AG04450 (cell line): ENCODE measurements at regions not wholly inside any gene's neighbourhood (a gene's known extent, or its start where the extent isn't known, plus 50 kb on each side); places are given as distances from the start of the nearest gene placed in this dataset.

Source experiments
- CTCF ChIA-PET: fragments of 300-600, 350-600 bp; formaldehyde crosslinking; extraction: SDS; loops from one replicate; lab custom pipeline; 2022; ENCODE audit warnings: antibody characterized with exemption, inconsistent platforms; lab: Charles Lee
- POLR2A ChIA-PET: fragments of 350-600 bp; formaldehyde crosslinking; extraction: SDS; loops from one replicate; lab custom pipeline; 2021; ENCODE audit warnings: antibody characterized with exemption, inconsistent platforms; lab: Yijun Ruan, JAX
- DNase-seq: peaks from one replicate; pipeline ENCODE4 v3.0.0-alpha.2; 2011; ENCODE audit warnings: low read depth, low spot score
- H3K27ac ChIP-seq: one replicate; pipeline ENCODE4 v1.5.1; 2012; ENCODE audit warnings: low read depth, low read length, control low read depth
- H3K27me3 ChIP-seq: one replicate; pipeline ENCODE4 v1.6.0; 2012; ENCODE audit warnings: low read length; ENCODE audit not compliant: control insufficient read depth, insufficient read depth
- H3K4me3 ChIP-seq: 2 replicates; pipeline ENCODE4 v1.5.1; 2011; ENCODE audit warnings: mild to moderate bottlenecking, low read depth, low read length, control low read depth
- H3K9me3 ChIP-seq: 2 replicates; pipeline ENCODE4 v1.5.1; 2012; ENCODE audit warnings: low read length; ENCODE audit not compliant: control insufficient read depth, insufficient read depth
- CTCF ChIP-seq: IDR thresholded peaks from 2 replicates; pipeline ENCODE4 v1.5.1; 2011; ENCODE audit warnings: low read depth, low read length, control low read depth, inconsistent platforms

GRCh38 chr13:50594276-50595051 lies 249.0 kb downstream of the DLEU7 start:
- Histone ChIP-seq H3K9me3 (no peaks in the 10 kb centered on the region), H3K27me3 (peaks cover 25% of the 10 kb centered on the region), H3K4me3 (no peak overlapping the region), H3K27ac (no peak overlapping the region)
- ChIA-PET CTCF (interaction anchor here (0.6 kb wide), 1 partner anchor 630 kb away, joined by 3 read pairs; no protein-coding TSS in a partner anchor), POLR2A (no interaction called here)
- no peak for DNase-seq
- no peak for TF ChIP-seq CTCF

GRCh38 chr13:50595196-50595595 lies 248.3 kb downstream of the DLEU7 start:
- H3K27ac ChIP-seq: no peak overlapping the region
- no peak for TF ChIP-seq CTCF
- no peak for DNase-seq
- H3K4me3 ChIP-seq: no peak overlapping the region
- ChIA-PET POLR2A (no interaction called here), CTCF (no interaction called here)
- no peaks in the 10 kb centered on the region for H3K9me3 ChIP-seq
- H3K27me3 ChIP-seq: peaks cover 25% of the 10 kb centered on the region

GRCh38 chr13:50596156-50596555 lies 247.3 kb downstream of the DLEU7 start:
- no peak for TF ChIP-seq CTCF
- no peak overlapping the region for H3K27ac ChIP-seq
- peaks cover 30% of the 10 kb centered on the region for H3K27me3 ChIP-seq
- no peak for DNase-seq
- H3K9me3 ChIP-seq: no peaks in the 10 kb centered on the region
- no peak overlapping the region for H3K4me3 ChIP-seq
- ChIA-PET POLR2A (no interaction called here), CTCF (no interaction called here)

GRCh38 chr13:50596776-50597203 lies 246.7 kb downstream of the DLEU7 start:
- ChIA-PET POLR2A (no interaction called here), CTCF (no interaction called here)
- Histone ChIP-seq H3K27ac (no peak overlapping the region), H3K9me3 (no peaks in the 10 kb centered on the region), H3K27me3 (peaks cover 33% of the 10 kb centered on the region), H3K4me3 (no peak overlapping the region)
- TF ChIP-seq CTCF: no peak
- no peak for DNase-seq

GRCh38 chr13:50598338-50598737 lies 245.2 kb downstream of the DLEU7 start:
- TF ChIP-seq CTCF: no peak
- ChIA-PET POLR2A (no interaction called here), CTCF (no interaction called here)
- H3K27ac ChIP-seq: no peak overlapping the region
- H3K4me3 ChIP-seq: no peak overlapping the region
- H3K27me3 ChIP-seq: peaks cover 36% of the 10 kb centered on the region
- no peaks in the 10 kb centered on the region for H3K9me3 ChIP-seq
- no peak for DNase-seq
